Skeletal muscle satellite cell (primary cell): ENCODE measurements at regions not wholly inside any gene's neighbourhood (a gene's known extent, or its start where the extent isn't known, plus 50 kb on each side); places are given as distances from the start of the nearest gene placed in this dataset.

Source experiments
- H3K27me3 ChIP-seq: 2 replicates; pipeline ENCODE4 v1.7.0; 2013; ENCODE audit warnings: low read length; ENCODE audit not compliant: control insufficient read depth, insufficient read depth
- H3K36me3 ChIP-seq: 2 replicates; pipeline ENCODE4 v1.7.0; 2013; ENCODE audit warnings: mild to moderate bottlenecking, control low read depth, low read length; ENCODE audit not compliant: insufficient read depth
- H3K4me1 ChIP-seq: 2 replicates; pipeline ENCODE4 v1.7.0; 2013; ENCODE audit warnings: low read length; ENCODE audit not compliant: control insufficient read depth, insufficient read depth
- H3K4me2 ChIP-seq: 2 replicates; pipeline ENCODE4 v1.7.0; 2013; ENCODE audit warnings: mild to moderate bottlenecking, low read length
- H3K4me3 ChIP-seq: 2 replicates; pipeline ENCODE4 v1.7.0; 2013; ENCODE audit warnings: low read length
- H3K9ac ChIP-seq: 2 replicates; pipeline ENCODE4 v1.7.0; 2013; ENCODE audit warnings: mild to moderate bottlenecking, low read depth, low read length, moderate library complexity
- H3K9me3 ChIP-seq: replicated peaks from 2 replicates; pipeline ENCODE4 v1.7.0; 2013; ENCODE audit warnings: mild to moderate bottlenecking, control low read depth, low read length

- no peak overlapping the region for H3K9ac ChIP-seq
- H3K4me1 ChIP-seq, result no peaks in the 10 kb centered on the region
- no peak overlapping the region for H3K4me3 ChIP-seq
- H3K36me3 ChIP-seq, result no peaks in the 10 kb centered on the region
- H3K4me2 ChIP-seq, result no peak overlapping the region
- no peaks in the 10 kb centered on the region for H3K9me3 ChIP-seq
- H3K27me3 ChIP-seq, result peaks cover 28% of the 10 kb centered on the region
These were observed 160.2 kb upstream of the NCK2 start for GRCh38 chr2:105584435-105585010.

DNA sequence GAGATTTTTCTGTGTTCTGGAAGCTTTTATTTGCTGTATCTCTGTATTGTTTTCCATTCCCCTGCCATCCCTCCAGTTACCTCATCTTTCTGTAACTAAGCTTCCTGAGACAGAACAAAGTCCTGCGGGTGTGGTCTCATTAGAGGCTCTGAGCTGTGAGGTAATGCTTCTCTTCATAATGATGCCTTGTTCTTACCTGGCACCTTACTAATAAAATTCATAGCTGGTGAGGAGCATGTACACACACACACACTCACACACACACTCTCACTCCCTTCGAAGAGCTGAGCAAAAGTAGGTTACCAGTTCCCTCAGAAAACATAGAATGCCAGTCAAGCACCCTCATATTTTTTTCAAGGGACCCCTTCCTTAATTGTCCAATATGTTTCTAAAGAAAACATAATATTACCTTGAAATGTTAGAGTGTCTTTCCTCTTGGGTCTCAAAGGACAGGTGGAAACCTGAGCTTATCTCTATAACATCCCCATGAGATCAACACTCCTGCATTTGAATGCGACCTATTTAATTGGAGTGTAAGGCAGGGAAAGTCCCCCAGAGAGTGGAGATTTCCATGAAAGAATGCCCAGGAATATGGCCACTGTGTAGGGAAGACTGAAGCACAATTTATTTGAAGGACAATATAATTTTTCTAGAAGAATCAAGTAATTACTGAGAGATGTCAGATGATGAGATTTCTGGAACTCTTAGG lies 161.6 kb upstream of the NCK2 start:
- H3K9me3 ChIP-seq, result no peaks in the 10 kb centered on the region
- no peak overlapping the region for H3K4me2 ChIP-seq
- H3K9ac ChIP-seq, result no peak overlapping the region
- H3K4me3 ChIP-seq, result no peak overlapping the region
- no peaks in the 10 kb centered on the region for H3K36me3 ChIP-seq
- H3K4me1 ChIP-seq, result no peaks in the 10 kb centered on the region
- peaks cover 28% of the 10 kb centered on the region for H3K27me3 ChIP-seq

DNA sequence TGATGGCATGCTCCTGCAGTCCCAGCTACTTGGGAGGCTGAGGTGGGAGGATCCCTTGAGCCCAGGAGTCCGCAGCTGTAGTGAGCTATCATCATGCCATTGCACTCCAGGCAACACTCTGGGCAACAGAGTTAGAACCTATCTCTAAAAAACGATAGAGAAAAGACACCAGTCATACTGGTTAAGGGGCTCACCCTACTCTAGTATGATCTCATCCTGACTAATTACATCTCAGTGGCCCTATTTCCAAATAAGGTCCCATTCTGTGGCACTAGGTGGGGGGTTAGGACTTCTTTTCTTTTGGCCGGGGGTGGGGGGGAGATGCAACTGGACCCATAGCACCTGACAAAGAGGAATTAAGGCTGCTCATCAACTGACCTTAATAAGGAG lies 163.2 kb upstream of the NCK2 start:
- Histone ChIP-seq H3K27me3 (peaks cover 28% of the 10 kb centered on the region), H3K4me3 (no peak overlapping the region), H3K4me1 (peaks cover 4% of the 10 kb centered on the region), H3K36me3 (no peaks in the 10 kb centered on the region), H3K9me3 (no peaks in the 10 kb centered on the region), H3K4me2 (no peak overlapping the region), H3K9ac (no peak overlapping the region)

DNA sequence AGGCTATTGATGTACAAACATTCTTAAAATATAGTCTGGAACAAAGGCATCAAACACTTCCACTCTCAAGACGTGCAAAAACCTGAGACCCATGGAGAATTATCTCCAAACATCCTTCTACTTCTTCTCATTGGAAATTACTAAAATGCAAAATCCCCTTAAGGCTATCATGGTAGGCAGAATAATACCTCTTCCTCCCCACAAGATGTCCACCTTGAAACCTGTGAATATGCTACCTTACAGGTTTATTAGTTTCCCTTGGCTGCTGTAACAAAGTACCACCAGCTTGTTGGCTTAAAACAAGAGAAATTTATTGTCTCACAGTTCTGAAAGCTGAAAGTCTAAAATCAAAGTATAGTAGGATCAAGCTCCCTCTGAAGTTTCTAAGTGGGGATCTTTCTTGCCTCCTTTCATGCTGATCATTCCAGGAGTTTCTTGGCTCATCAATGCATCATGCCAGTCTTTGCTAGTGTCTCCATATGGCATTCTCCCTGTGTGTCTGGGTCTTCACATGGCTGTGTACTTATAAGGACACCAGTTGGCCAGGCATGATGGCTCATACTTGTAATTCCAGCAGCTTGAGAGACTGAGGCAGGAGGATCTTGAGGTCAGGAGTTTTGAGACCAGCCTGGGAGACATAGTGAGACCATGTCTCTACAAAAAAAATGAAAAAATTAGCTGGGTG lies 163.7 kb upstream of the NCK2 start:
- peaks cover 28% of the 10 kb centered on the region for H3K27me3 ChIP-seq
- no peaks in the 10 kb centered on the region for H3K36me3 ChIP-seq
- no peak overlapping the region for H3K4me3 ChIP-seq
- H3K4me2 ChIP-seq, result no peak overlapping the region
- H3K4me1 ChIP-seq, result peaks cover 5% of the 10 kb centered on the region
- H3K9ac ChIP-seq, result no peak overlapping the region
- H3K9me3 ChIP-seq, result no peaks in the 10 kb centered on the region

DNA sequence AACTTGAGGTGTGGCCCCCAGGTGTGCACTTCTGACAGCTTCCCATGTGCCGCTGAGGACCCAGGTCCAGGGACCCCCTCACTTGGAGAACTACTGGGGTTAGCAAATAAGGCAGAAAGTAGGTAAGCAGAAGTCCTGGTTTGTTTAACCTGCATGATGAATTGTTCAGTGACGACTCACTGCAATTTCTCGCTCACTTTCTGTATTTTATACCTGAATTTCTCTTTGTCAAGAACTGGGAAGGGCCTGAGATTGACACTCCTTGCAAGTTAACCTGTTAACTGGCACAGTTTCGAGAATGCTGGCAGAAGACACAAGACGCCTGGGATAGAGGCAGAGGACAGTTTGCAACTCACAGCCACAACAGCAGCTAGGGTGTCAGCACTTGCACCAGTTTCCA lies 164.5 kb upstream of the NCK2 start:
- Histone ChIP-seq H3K9ac (no peak overlapping the region), H3K4me3 (no peak overlapping the region), H3K27me3 (peaks cover 34% of the 10 kb centered on the region), H3K9me3 (no peaks in the 10 kb centered on the region), H3K4me2 (no peak overlapping the region), H3K36me3 (no peaks in the 10 kb centered on the region), H3K4me1 (peaks cover 5% of the 10 kb centered on the region)

DNA sequence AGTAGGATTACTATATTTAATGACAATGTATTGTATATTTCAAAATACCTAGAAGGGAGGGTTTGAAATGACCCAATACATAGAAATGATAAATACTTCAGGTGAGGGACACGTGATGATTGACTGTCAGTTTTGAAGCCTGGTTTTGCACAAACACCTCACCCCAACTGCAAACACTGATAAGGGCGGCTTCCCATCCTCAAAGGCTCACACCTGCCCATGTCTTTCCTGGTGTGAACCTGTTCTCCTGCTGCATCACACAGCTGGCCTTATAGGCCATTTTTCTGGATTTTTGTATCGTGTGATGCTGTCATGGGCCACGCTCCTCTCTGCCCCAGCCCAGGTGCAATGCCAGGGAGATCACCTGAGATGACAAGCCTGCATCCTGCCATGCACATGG lies 166.5 kb upstream of the NCK2 start:
- H3K9ac ChIP-seq, result no peak overlapping the region
- no peak overlapping the region for H3K4me2 ChIP-seq
- H3K4me3 ChIP-seq, result no peak overlapping the region
- no peaks in the 10 kb centered on the region for H3K9me3 ChIP-seq
- H3K27me3 ChIP-seq, result peaks cover 42% of the 10 kb centered on the region
- peaks cover 5% of the 10 kb centered on the region for H3K4me1 ChIP-seq
- no peaks in the 10 kb centered on the region for H3K36me3 ChIP-seq

DNA sequence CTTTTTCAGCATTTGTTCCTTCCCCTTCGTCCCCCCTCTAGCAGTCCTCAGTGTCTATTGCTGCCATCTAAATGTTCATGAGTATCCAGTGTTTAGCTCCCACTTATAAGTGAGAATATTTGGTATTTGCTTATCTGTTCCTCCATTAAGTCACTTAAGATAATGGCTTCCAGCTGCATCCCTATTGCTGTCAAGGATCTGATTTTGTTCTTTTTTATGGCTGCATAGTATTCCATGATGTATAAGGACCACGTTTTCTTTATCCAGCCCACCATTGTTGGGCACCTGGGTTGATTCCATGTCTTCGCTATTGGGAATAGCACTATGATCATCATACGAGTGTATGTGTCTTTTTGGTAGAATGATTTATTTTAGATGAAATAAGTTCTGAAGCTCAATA lies 166.9 kb upstream of the NCK2 start:
- Histone ChIP-seq H3K4me3 (no peak overlapping the region), H3K4me2 (no peak overlapping the region), H3K27me3 (peaks cover 38% of the 10 kb centered on the region), H3K9me3 (no peaks in the 10 kb centered on the region), H3K9ac (no peak overlapping the region), H3K4me1 (peaks cover 5% of the 10 kb centered on the region), H3K36me3 (no peaks in the 10 kb centered on the region)

- Histone ChIP-seq H3K27me3 (peaks cover 38% of the 10 kb centered on the region), H3K9ac (peak overlapping the region; percentile 3), H3K4me3 (no peak overlapping the region), H3K9me3 (no peaks in the 10 kb centered on the region), H3K4me2 (no peak overlapping the region), H3K36me3 (no peaks in the 10 kb centered on the region), H3K4me1 (peaks cover 5% of the 10 kb centered on the region)
These were observed 168.1 kb upstream of the NCK2 start for GRCh38 chr2:105576440-105577241.

DNA sequence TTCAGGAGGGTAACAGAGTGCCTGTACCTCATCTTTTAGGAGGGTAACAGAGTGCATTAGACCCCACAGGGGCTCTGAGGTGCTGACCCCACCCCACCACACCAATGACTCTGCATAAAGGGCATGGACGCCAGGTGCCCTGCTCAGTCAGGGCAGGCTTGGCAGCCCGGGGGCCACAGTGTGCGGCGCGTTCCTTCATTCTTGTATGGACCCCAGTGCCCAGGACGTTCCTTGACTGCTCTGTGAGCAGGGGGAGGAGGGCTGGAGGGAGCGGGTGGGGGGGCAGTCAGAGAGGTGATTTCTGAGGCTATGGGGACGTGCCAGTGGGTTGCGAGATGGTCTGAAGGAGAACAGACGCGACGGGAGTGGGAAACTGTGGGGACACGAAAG lies 168.7 kb upstream of the NCK2 start:
- Histone ChIP-seq H3K9ac (no peak overlapping the region), H3K4me2 (peak overlapping the region; percentile 61), H3K4me3 (no peak overlapping the region), H3K9me3 (no peaks in the 10 kb centered on the region), H3K4me1 (peaks cover 5% of the 10 kb centered on the region), H3K36me3 (no peaks in the 10 kb centered on the region), H3K27me3 (peaks cover 42% of the 10 kb centered on the region)

DNA sequence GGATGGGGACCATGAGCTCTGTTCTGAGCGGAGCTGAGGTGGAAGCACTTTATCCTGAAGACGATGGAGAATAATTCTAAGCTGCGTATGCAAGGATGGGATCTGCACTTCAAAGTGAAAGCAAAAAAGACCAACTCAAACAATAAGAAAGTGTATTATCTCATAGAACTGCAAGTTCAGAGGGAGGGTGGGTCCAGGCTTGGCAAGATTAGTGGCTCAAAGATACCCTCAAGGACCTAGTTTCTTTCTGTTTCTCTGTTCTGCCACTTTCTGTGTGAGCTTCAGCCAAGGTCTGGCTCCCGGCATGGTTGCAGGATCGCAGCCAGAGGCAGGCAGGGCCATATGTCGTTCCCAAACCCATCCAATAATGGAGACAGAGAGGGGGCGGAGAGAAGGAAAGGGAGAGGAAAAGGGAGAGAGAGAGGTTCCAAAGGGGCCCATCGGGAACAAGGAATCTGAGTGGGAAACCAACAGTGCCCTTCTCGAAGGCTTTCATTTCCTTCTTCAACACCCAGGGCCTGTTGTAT lies 169.2 kb upstream of the NCK2 start:
- peak overlapping the region; percentile 61 for H3K4me2 ChIP-seq
- no peaks in the 10 kb centered on the region for H3K36me3 ChIP-seq
- peaks cover 5% of the 10 kb centered on the region for H3K4me1 ChIP-seq
- no peak overlapping the region for H3K9ac ChIP-seq
- H3K4me3 ChIP-seq, result peak overlapping the region; percentile 42
- no peaks in the 10 kb centered on the region for H3K9me3 ChIP-seq
- H3K27me3 ChIP-seq, result peaks cover 43% of the 10 kb centered on the region

GRCh38 chr2:105574796-105575344 lies 169.8 kb upstream of the NCK2 start:
- H3K27me3 ChIP-seq, result peaks cover 49% of the 10 kb centered on the region
- H3K9ac ChIP-seq, result no peak overlapping the region
- H3K4me2 ChIP-seq, result no peak overlapping the region
- peaks cover 5% of the 10 kb centered on the region for H3K4me1 ChIP-seq
- H3K9me3 ChIP-seq, result no peaks in the 10 kb centered on the region
- H3K4me3 ChIP-seq, result no peak overlapping the region
- H3K36me3 ChIP-seq, result no peaks in the 10 kb centered on the region
